ENCODE measurements at regions not wholly inside any gene's neighbourhood (a gene's known extent, or its start where the extent isn't known, plus 50 kb on each side); places are given as distances from the start of the nearest gene placed in this dataset.

GRCh38 chr14:104388011-104388521 lies 191.5 kb upstream of the C14orf180 start:
- H4K20me1 ChIP-seq (replicated peaks; ENCODE audit: insufficient read depth), result no peaks in the 10 kb centered on the region
- H3K27ac Mint-ChIP-seq, result no peak overlapping the region
- no peak for DNase-seq (ENCODE audit: low spot score)
- H3K27ac ChIP-seq (ENCODE audit: low read depth), result no peak overlapping the region
- no peaks in the 10 kb centered on the region for H3K79me2 ChIP-seq (replicated peaks; ENCODE audit: insufficient read depth)
- H3K36me3 ChIP-seq (ENCODE audit: insufficient read depth), result no peaks in the 10 kb centered on the region
- peaks cover 15% of the 10 kb centered on the region for H3K4me1 Mint-ChIP-seq
- H3F3A ChIP-seq (replicated peaks; ENCODE audit: low read depth), result no peaks in the 10 kb centered on the region
- no peaks in the 10 kb centered on the region for H3K9me2 ChIP-seq (ENCODE audit: insufficient read depth)
- no peak for ATAC-seq
- H3K4me2 ChIP-seq, result no peak overlapping the region
- H3K27me3 Mint-ChIP-seq (ENCODE audit: insufficient read depth, low read depth, poor library complexity), result peaks cover 15% of the 10 kb centered on the region
- no peak overlapping the region for H3K4me3 ChIP-seq
- H3K27me3 ChIP-seq (ENCODE audit: insufficient read depth), result no peaks in the 10 kb centered on the region
- H3K9me3 Mint-ChIP-seq, result no peaks in the 10 kb centered on the region; the same call in 2 of the 3 replicates
- no peak overlapping the region for H2AFZ ChIP-seq
- H3K36me3 Mint-ChIP-seq (ENCODE audit: low read depth), result no peaks in the 10 kb centered on the region
- H3K4me1 ChIP-seq (ENCODE audit: insufficient read depth), result 0 out of 2 replicates have a peak, but pooled peaks cover 2% of the 10 kb centered on the region
- no peak for TF ChIP-seq CREB1 (CRISPR knock-in tag; IDR thresholded peaks at IDR 0.05; ENCODE audit: low read depth)
- TF ChIP-seq NANOG (IDR thresholded peaks at IDR 0.05; ENCODE audit: borderline replicate concordance), result no peak
- TF ChIP-seq REST (IDR thresholded peaks at IDR 0.05; ENCODE audit: unreplicated experiment), result no peak
- H3K4me3 Mint-ChIP-seq, result no peak overlapping the region

- Histone ChIP-seq H3K79me2 (replicated peaks; ENCODE audit: insufficient read depth) (no peaks in the 10 kb centered on the region), H3K27me3 (ENCODE audit: insufficient read depth) (no peaks in the 10 kb centered on the region), H3K4me1 (ENCODE audit: insufficient read depth) (0 out of 2 replicates have a peak, but pooled peaks cover 2% of the 10 kb centered on the region), H3K36me3 (ENCODE audit: insufficient read depth) (no peaks in the 10 kb centered on the region), H4K20me1 (replicated peaks; ENCODE audit: insufficient read depth) (no peaks in the 10 kb centered on the region), H3F3A (replicated peaks; ENCODE audit: low read depth) (no peaks in the 10 kb centered on the region), H3K9me2 (ENCODE audit: insufficient read depth) (no peaks in the 10 kb centered on the region), H3K4me3 (no peak overlapping the region), H2AFZ (no peak overlapping the region), H3K27ac (ENCODE audit: low read depth) (no peak overlapping the region), H3K4me2 (no peak overlapping the region)
- Mint-ChIP-seq H3K27ac (no peak overlapping the region), H3K4me3 (no peak overlapping the region), H3K4me1 (peaks cover 14% of the 10 kb centered on the region), H3K27me3 (ENCODE audit: insufficient read depth, low read depth, poor library complexity) (peaks cover 15% of the 10 kb centered on the region), H3K36me3 (ENCODE audit: low read depth) (no peaks in the 10 kb centered on the region), H3K9me3 (no peaks in the 10 kb centered on the region; the same call in 2 of the 3 replicates)
- TF ChIP-seq ZNF331 (CRISPR knock-in tag; IDR thresholded peaks at IDR 0.05; ENCODE audit: low read depth), result no peak
- DNase-seq (ENCODE audit: low spot score) (no peak), ATAC-seq (no peak)
Measured at GRCh38 chr14:104388541-104389325, 190.8 kb upstream of the C14orf180 start.

All from GM23338 (cell line).